ENCODE measurements at regions not wholly inside any gene's neighbourhood (a gene's known extent, or its start where the extent isn't known, plus 50 kb on each side); places are given as distances from the start of the nearest gene placed in this dataset.
A peak's percentile ranks its signal among the peaks of the same experiment; 100 is the strongest.

DNA sequence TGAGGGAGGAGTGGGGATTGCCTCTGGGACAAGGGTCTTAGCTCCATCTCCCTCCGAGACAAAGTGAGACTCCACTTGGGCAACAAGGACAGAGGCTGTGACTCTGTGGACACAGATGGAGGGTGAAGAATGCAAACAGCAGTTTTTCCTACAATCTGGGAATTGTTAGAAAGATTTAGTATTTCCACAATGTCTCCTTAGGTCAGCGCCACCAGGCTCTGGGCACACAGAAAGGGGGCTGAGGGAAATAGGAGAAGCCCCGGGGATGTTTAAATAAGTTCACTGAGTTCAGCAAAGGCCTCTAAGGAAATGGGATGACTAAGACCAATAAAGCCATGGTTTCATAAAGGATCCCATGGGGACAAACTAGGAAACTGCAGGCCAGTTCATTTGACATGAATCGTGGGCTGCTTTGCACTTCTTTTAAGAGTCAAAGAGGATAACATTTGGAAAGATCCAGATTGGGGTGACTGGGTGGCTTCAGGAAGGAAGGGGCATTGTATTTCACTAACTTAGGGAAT lies 219.8 kb upstream of the GLI3 start:
- TF ChIP-seq, protein P1, sequence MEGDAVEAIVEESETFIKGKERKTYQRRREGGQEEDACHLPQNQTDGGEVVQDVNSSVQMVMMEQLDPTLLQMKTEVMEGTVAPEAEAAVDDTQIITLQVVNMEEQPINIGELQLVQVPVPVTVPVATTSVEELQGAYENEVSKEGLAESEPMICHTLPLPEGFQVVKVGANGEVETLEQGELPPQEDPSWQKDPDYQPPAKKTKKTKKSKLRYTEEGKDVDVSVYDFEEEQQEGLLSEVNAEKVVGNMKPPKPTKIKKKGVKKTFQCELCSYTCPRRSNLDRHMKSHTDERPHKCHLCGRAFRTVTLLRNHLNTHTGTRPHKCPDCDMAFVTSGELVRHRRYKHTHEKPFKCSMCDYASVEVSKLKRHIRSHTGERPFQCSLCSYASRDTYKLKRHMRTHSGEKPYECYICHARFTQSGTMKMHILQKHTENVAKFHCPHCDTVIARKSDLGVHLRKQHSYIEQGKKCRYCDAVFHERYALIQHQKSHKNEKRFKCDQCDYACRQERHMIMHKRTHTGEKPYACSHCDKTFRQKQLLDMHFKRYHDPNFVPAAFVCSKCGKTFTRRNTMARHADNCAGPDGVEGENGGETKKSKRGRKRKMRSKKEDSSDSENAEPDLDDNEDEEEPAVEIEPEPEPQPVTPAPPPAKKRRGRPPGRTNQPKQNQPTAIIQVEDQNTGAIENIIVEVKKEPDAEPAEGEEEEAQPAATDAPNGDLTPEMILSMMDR (IDR thresholded peaks at IDR 0.05; ENCODE audit: low read length, missing control alignments): no peak
- DNase-seq (ENCODE audit: low read depth): no peak
- H3K4me3 ChIP-seq (replicated peaks; ENCODE audit: low read depth, low read length): no peak overlapping the region

DNA sequence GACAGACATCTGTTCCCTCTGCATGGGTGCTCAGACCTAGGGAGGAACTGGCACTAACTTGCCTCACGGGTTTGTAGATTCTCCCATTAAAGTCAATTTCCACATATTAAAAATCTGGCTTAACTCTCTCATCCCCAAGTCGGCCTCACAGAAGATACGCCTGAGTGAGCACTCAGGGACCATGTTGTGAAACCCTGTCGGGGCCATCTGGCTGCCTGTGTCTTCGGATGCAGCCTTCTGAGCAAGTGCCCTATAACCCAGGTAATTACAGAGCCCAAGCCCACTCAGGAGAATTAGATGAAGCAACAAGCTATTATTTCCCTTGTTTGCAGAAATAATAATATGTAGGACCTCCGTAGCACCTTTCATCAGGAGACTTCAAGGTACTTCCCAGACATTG lies 219.3 kb upstream of the GLI3 start:
- TF ChIP-seq, protein P1 (IDR thresholded peaks at IDR 0.05; ENCODE audit: low read length, missing control alignments): no peak

DNA sequence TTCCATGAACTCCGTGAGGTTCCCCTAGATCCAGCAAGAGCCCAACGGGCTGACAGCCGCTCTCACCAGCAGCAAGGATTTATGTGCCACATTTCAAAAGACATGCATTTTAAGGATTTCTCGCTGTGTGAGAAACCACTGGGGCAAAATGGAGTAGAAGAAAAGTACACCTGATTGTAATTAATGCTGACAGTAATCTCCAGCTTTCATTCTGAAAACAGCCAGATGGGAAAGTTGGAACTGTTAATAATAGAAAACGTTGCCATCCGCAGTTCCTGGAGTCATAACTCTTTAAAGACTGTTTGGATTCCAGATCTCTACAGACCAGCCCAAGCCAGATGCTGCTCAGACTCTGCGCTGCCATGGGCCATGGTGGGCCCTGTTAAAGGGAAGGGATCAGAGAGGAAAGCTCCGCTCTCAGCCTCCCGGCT lies 216.9 kb upstream of the GLI3 start:
- DNase-seq (ENCODE audit: low read depth): no peak
- H3K4me3 ChIP-seq (replicated peaks; ENCODE audit: low read depth, low read length): no peak overlapping the region
- TF ChIP-seq, protein P1 (IDR thresholded peaks at IDR 0.05; ENCODE audit: low read length, missing control alignments): no peak

More for the DNA sequence above, 219.3 kb upstream of the GLI3 start:
- no peak overlapping the region for H3K4me3 ChIP-seq (replicated peaks; ENCODE audit: low read depth, low read length)
- DNase-seq (ENCODE audit: low read depth): no peak

DNA sequence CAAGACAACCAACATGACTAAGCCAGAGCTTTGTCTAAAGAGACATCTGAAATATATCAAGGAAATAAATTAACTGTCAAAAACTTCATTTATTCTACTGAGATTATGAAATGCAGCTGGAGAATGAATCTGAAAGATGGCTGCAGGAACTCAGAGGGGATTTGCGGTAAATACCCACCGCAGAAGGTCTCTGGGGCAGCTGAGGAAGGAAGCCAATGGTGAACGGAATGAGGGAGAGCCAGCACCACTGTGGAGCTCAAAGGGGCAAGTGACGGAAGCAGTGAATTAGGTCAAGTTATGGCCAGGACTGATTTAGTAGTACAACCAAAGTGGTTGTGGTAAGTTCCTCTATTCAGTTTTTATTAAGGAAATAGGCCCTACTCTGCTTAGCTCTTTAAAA lies 215.3 kb upstream of the GLI3 start:
- H3K4me3 ChIP-seq (replicated peaks; ENCODE audit: low read depth, low read length): no peak overlapping the region
- TF ChIP-seq, protein P1 (IDR thresholded peaks at IDR 0.05; ENCODE audit: low read length, missing control alignments): no peak
- no peak for DNase-seq (ENCODE audit: low read depth)

DNA sequence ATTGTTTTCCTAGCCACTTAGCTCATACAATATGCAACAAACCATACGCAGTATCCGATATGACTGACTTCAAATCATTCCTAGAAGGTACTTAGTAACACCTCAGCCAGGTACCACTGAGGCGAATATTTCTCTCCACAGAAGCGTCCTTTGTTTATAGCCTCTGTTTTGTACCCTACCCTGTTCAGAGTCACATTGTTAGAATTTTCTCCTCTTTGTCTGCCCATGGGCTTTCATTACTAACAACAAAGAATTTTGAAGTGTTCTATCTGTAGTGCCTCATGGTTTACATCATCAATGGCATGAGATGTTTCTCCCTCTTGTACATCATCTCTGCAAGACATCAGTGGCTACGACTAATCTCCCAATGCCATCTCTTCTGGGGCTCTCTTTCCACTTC lies 212.4 kb upstream of the GLI3 start:
- no peak overlapping the region for H3K4me3 ChIP-seq (replicated peaks; ENCODE audit: low read depth, low read length)
- TF ChIP-seq, protein P1 (IDR thresholded peaks at IDR 0.05; ENCODE audit: low read length, missing control alignments): no peak
- DNase-seq (ENCODE audit: low read depth): no peak

DNA sequence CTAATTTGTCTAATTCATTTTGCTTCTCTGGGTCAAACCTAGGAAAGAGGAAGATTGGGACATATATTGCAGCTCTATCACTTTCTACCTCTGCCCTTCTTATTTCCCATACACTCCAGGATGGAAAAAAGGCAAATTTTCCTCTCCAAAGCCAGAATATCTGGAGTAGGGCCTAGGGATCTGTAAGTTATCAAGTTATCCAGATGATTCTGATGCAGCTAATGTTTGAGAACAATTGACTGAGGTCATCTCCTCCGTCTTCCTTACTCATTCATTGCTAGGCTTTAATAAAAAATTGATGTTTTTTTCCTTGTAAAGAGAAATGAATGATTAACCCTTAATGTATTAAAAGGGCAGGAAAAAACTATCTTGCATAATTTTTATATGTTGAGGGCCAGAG lies 211.9 kb upstream of the GLI3 start:
- TF ChIP-seq, protein P1 (IDR thresholded peaks at IDR 0.05; ENCODE audit: low read length, missing control alignments): no peak
- DNase-seq (ENCODE audit: low read depth): no peak
- H3K4me3 ChIP-seq (replicated peaks; ENCODE audit: low read depth, low read length): no peak overlapping the region

DNA sequence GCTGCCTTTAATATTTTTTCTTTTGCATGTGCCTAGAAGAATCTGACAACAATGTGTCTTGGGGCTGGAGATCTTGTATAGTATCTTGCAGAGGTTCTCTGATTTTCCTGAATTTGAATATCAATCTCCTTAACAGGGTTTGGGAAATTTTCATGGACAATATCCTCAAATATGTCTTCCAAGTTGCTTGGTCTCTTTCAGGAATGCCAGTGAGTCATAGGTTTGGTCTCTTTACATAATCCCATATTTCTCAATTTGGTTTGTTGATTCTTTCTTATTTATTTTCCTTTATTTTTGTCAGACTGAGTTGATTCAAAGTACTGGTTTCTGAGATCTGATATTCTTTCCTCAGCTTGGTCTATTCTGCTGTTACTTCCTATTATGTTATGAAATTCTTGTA lies 208.7 kb upstream of the GLI3 start:
- no peak overlapping the region for H3K4me3 ChIP-seq (replicated peaks; ENCODE audit: low read depth, low read length)
- TF ChIP-seq, protein P1 (IDR thresholded peaks at IDR 0.05; ENCODE audit: low read length, missing control alignments): no peak
- peak; percentile 35 for DNase-seq (ENCODE audit: low read depth)

All from fibroblast of pulmonary artery (primary cell).